Chondrocyte (in vitro differentiated cells): ENCODE measurements at regions not wholly inside any gene's neighbourhood (a gene's known extent, or its start where the extent isn't known, plus 50 kb on each side); places are given as distances from the start of the nearest gene placed in this dataset.

ENCODE experiments used
- DNase-seq: peaks from one replicate; pipeline ENCODE4 v3.0.0; 2021; ENCODE audit warnings: mixed read lengths, low spot score
- H3K27ac Mint-ChIP-seq: one replicate; pipeline ENCODE4 v1.8.0; 2021; ENCODE audit warnings: mild to moderate bottlenecking, moderate library complexity, mixed read lengths; ENCODE audit not compliant: unreplicated experiment
- H3K27me3 Mint-ChIP-seq: 2 replicates; pipeline ENCODE4 v1.8.0; 2021; ENCODE audit warnings: low read depth, mixed read lengths
- H3K36me3 Mint-ChIP-seq: 2 replicates; pipeline ENCODE4 v1.8.0; 2021; ENCODE audit warnings: low read depth, mixed read lengths
- H3K4me1 Mint-ChIP-seq: 2 replicates; pipeline ENCODE4 v1.8.0; 2021; ENCODE audit warnings: low read depth, mild to moderate bottlenecking, mixed read lengths
- H3K4me3 Mint-ChIP-seq: one replicate; pipeline ENCODE4 v1.8.0; 2021; ENCODE audit warnings: mild to moderate bottlenecking, moderate library complexity, mixed read lengths; ENCODE audit not compliant: unreplicated experiment
- H3K9me3 Mint-ChIP-seq: 2 replicates; pipeline ENCODE4 v1.8.0; 2021; ENCODE audit warnings: low read depth, mixed read lengths
- CTCF ChIP-seq: fragments of 200-600 bp; sonication (generic); IDR thresholded peaks from 2 replicates; pipeline ENCODE4 v1.5.0; 2021; ENCODE audit warnings: antibody characterized with exemption, mild to moderate bottlenecking, moderate library complexity

- no peak overlapping the region for H3K4me3 Mint-ChIP-seq
- DNase-seq = no peak
- peaks cover 9% of the 10 kb centered on the region for H3K27me3 Mint-ChIP-seq
- no peaks in the 10 kb centered on the region for H3K36me3 Mint-ChIP-seq
- H3K27ac Mint-ChIP-seq = no peak overlapping the region
- H3K4me1 Mint-ChIP-seq = no peaks in the 10 kb centered on the region
- no peak for TF ChIP-seq CTCF
- peaks cover 7% of the 10 kb centered on the region for H3K9me3 Mint-ChIP-seq
These were observed 383.7 kb downstream of the MFSD1 start for GRCh38 chr3:159185443-159186050.

DNA sequence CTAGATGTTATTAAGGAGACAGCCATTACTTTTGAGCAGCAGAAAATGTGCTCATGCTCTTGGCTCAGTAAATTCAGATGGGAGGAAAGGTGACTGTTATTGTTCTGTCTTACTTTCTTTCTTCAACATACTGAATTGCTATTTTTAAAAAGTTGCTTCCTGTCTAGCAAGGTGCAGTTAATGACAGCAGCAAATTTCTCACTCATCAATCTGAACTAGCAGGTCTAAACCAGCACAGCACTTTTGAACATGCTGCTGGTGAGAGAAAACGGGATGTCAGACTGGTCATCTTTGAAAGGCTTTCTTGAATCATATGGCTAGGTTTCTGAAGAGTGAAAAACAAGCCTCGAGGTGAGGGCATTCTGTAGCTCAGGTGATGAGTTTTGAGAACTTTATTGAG lies 384.7 kb downstream of the MFSD1 start:
- H3K4me1 Mint-ChIP-seq = no peaks in the 10 kb centered on the region
- TF ChIP-seq CTCF = no peak
- peaks cover 2% of the 10 kb centered on the region for H3K9me3 Mint-ChIP-seq
- no peak for DNase-seq
- H3K4me3 Mint-ChIP-seq = no peak overlapping the region
- H3K27me3 Mint-ChIP-seq = peaks cover 3% of the 10 kb centered on the region
- no peak overlapping the region for H3K27ac Mint-ChIP-seq
- H3K36me3 Mint-ChIP-seq = no peaks in the 10 kb centered on the region

DNA sequence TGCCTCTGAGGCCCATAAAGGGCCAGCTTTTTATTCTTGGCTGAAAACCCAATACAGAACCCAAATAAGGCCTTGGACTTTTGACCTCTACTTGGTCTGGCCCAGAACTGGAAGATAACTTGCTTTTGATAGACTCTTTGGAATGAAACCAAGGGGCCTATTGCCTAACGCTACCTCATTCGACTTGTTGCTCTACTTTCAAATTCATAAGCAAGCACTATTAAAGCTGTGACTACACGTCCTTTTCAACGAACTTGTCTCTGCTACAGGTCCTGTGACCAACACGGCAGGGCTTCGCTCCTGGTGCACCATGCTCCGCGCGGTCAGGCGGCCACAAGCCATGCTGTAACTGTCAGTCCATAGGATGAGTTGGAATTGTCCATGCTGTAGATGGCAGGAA lies 385.4 kb downstream of the MFSD1 start:
- TF ChIP-seq CTCF = no peak
- H3K27me3 Mint-ChIP-seq = peaks cover 2% of the 10 kb centered on the region
- no peak for DNase-seq

DNA sequence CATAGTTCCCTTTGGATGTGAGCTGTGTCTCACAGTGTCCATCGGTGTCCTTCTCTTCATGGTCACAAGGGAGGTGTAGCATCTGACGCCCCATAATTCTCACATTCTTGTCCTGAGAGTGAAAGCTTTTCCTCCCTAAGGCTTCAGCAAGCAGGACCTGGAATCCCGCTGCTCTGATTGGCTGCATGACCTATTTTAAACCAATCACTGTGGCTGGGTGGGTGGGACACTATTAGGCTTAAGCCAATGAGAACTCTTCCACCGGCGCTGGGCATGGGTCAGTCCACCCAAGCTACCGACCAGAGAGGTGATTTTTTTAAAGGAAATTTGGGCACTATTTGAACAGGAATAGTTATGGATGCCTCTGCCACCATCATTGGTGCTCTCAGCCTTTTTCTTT lies 385.9 kb downstream of the MFSD1 start:
- no peak for DNase-seq
- H3K4me3 Mint-ChIP-seq = no peak overlapping the region
- no peaks in the 10 kb centered on the region for H3K9me3 Mint-ChIP-seq
- no peak overlapping the region for H3K27ac Mint-ChIP-seq
- no peak for TF ChIP-seq CTCF
- no peaks in the 10 kb centered on the region for H3K4me1 Mint-ChIP-seq
- no peaks in the 10 kb centered on the region for H3K36me3 Mint-ChIP-seq
- H3K27me3 Mint-ChIP-seq = peaks cover 2% of the 10 kb centered on the region

More for the DNA sequence above, 385.4 kb downstream of the MFSD1 start:
- no peaks in the 10 kb centered on the region for H3K4me1 Mint-ChIP-seq
- H3K36me3 Mint-ChIP-seq = no peaks in the 10 kb centered on the region
- no peak overlapping the region for H3K4me3 Mint-ChIP-seq
- no peak overlapping the region for H3K27ac Mint-ChIP-seq
- H3K9me3 Mint-ChIP-seq = no peaks in the 10 kb centered on the region

- Mint-ChIP-seq H3K4me3 (no peak overlapping the region), H3K9me3 (no peaks in the 10 kb centered on the region), H3K27ac (no peak overlapping the region), H3K36me3 (no peaks in the 10 kb centered on the region), H3K27me3 (no peaks in the 10 kb centered on the region), H3K4me1 (no peaks in the 10 kb centered on the region)
- no peak for TF ChIP-seq CTCF
- DNase-seq = no peak
These were observed 388.3 kb downstream of the MFSD1 start for GRCh38 chr3:159189994-159190669.
